B cell (primary cell): ENCODE measurements at regions not wholly inside any gene's neighbourhood (a gene's known extent, or its start where the extent isn't known, plus 50 kb on each side); places are given as distances from the start of the nearest gene placed in this dataset.

ENCODE experiments used
- ATAC-seq: fragments of 200-7000 bp; cut with Tn5 transposase; one replicate; pipeline ENCODE4 v1.10.0; 2021; ENCODE audit warnings: low read depth, mild to moderate bottlenecking, moderate number of reproducible peaks, moderate library complexity
- CTCF ChIA-PET: fragments of 350-600 bp; sonication (Branson Sonifier 250); formaldehyde crosslinking; loops from one replicate; lab custom pipeline; 2021; ENCODE audit warnings: antibody characterized with exemption, inconsistent platforms; lab: Charles Lee
- POLR2A ChIA-PET: fragments of 350-600 bp; sonication (Branson Sonifier 250); formaldehyde crosslinking; loops from one replicate; lab custom pipeline; 2021; ENCODE audit warnings: antibody characterized with exemption; lab: Charles Lee
- DNase-seq: peaks from one replicate; pipeline ENCODE4 v3.0.0; 2013
- H2AFZ ChIP-seq: 2 replicates; pipeline ENCODE4 v1.6.1; 2012; ENCODE audit warnings: mild to moderate bottlenecking, low read depth, low read length; ENCODE audit not compliant: insufficient read depth, poor library complexity, severe bottlenecking
- H3K27ac ChIP-seq, 2 donors: 1 replicate in 1 of 2; 2 replicates in 1 of 2; pipeline ENCODE4 v1.5.1; 2012 to 2013; ENCODE audit warnings: low read length in 2 of 2, mild to moderate bottlenecking in 2 of 2, moderate library complexity in 1 of 2
- H3K27me3 ChIP-seq, 4 experiments: fragments of 200-600 bp in 1 of 4; sonication (generic) in 1 of 4; replicated peaks in 1 of 4; 1 replicate in 2 of 4; 2 replicates in 2 of 4; pipeline versions ENCODE4 v1.6.1 to v1.7.0; 2013 to 2016; ENCODE audit warnings: low read length in 3 of 4, mild to moderate bottlenecking in 2 of 4, mixed read lengths in 1 of 4, moderate library complexity in 1 of 4; ENCODE audit not compliant: insufficient read depth in 4 of 4, control insufficient read depth in 3 of 4; ENCODE audit errors: control extremely low read depth in 1 of 4
- H3K36me3 ChIP-seq, 2 experiments: replicated peaks in 1 of 2; 1 replicate in 1 of 2; 2 replicates in 1 of 2; pipeline versions ENCODE4 v1.6.1 to v1.7.1; 2013; ENCODE audit warnings: low read length in 1 of 2; ENCODE audit not compliant: insufficient read depth in 2 of 2, control insufficient read depth in 1 of 2; ENCODE audit errors: control extremely low read depth in 1 of 2, extremely low read depth in 1 of 2
- H3K4me1 ChIP-seq, 2 donors: fragments of 200-600 bp in 1 of 2; sonication (generic) in 1 of 2; 1 replicate in 1 of 2; 2 replicates in 1 of 2; pipeline versions ENCODE4 v1.5.1 to v1.6.1; 2013 to 2017; ENCODE audit warnings: low read length in 2 of 2; ENCODE audit not compliant: control insufficient read depth in 2 of 2, insufficient read depth in 2 of 2
- H3K4me2 ChIP-seq: replicated peaks from 2 replicates; pipeline ENCODE3; 2012; ENCODE audit warnings: mild to moderate bottlenecking, low read depth, low read length; ENCODE audit not compliant: poor library complexity, severe bottlenecking
- H3K4me3 ChIP-seq, 5 experiments: fragments of 200-600 bp in 1 of 5; sonication (generic) in 1 of 5; 1 replicate in 3 of 5; 2 replicates in 2 of 5; pipeline versions ENCODE4 v1.5.1 to v1.7.0; 2011 to 2016; ENCODE audit warnings: low read length in 4 of 5, mild to moderate bottlenecking in 4 of 5, low read depth in 2 of 5, control low read depth in 1 of 5, moderate library complexity in 1 of 5; ENCODE audit not compliant: insufficient read depth in 1 of 5; ENCODE audit errors: control extremely low read depth in 1 of 5, extremely low read depth in 1 of 5
- H3K79me2 ChIP-seq: fragments of 200-600 bp; sonication (generic); one replicate; pipeline ENCODE4 v1.6.0; 2016; ENCODE audit warnings: low read length; ENCODE audit not compliant: control insufficient read depth, insufficient read depth
- H3K9ac ChIP-seq: fragments of 200-600 bp; sonication (generic); 2 replicates; pipeline ENCODE4 v1.6.1; 2017; ENCODE audit warnings: mild to moderate bottlenecking, low read length, moderate library complexity
- H3K9me3 ChIP-seq, 3 donors: one replicate each; pipeline versions ENCODE4 v1.6.1 to v1.7.1; 2013; ENCODE audit warnings: low read length in 2 of 3; ENCODE audit not compliant: control insufficient read depth in 2 of 3, insufficient read depth in 1 of 3; ENCODE audit errors: control extremely low read depth in 1 of 3
- H4K20me1 ChIP-seq: 2 replicates; pipeline ENCODE4 v1.6.0; 2012; ENCODE audit warnings: mild to moderate bottlenecking, low read length; ENCODE audit not compliant: insufficient read depth, control insufficient read depth, poor library complexity, severe bottlenecking
- H3K27ac Mint-ChIP-seq: one replicate; pipeline ENCODE4 v1.8.0; 2021; ENCODE audit warnings: mixed read lengths
- H3K27me3 Mint-ChIP-seq: one replicate; pipeline ENCODE4 v1.8.0; 2021; ENCODE audit warnings: mixed read lengths
- H3K4me1 Mint-ChIP-seq: one replicate; pipeline ENCODE4 v1.8.0; 2021; ENCODE audit warnings: mixed read lengths
- H3K4me3 Mint-ChIP-seq: one replicate; pipeline ENCODE4 v1.8.0; 2021; ENCODE audit warnings: mixed read lengths
- H3K9me3 Mint-ChIP-seq: one replicate; pipeline ENCODE4 v1.8.0; 2022; ENCODE audit warnings: mixed read lengths; ENCODE audit not compliant: insufficient read depth
- CTCF ChIP-seq: fragments of 200-600 bp; IDR thresholded peaks from one replicate; pipeline ENCODE4 v1.8.0; 2022; ENCODE audit warnings: antibody characterized with exemption, mild to moderate bottlenecking
- EZH2 ChIP-seq: IDR thresholded peaks from 2 replicates; pipeline ENCODE4 v1.6.1; 2012; ENCODE audit warnings: borderline replicate concordance, low read depth, mild to moderate bottlenecking, moderate library complexity, low read length; ENCODE audit not compliant: insufficient read depth, poor library complexity, severe bottlenecking
- WGBS: methylation state at CpG from one replicate; pipeline ENCODE4 v1.1.5; 2013; ENCODE audit warnings: missing lambda C conversion rate; ENCODE audit not compliant: insufficient coverage; 5-methylcytosine and 5-hydroxymethylcytosine counted together
- intact Hi-C: fragments of 100-400 bp; cut with micrococcal nuclease; formaldehyde crosslinking; loops from one replicate; pipeline ENCODE4 v1.10.0; 2022

- Mint-ChIP-seq H3K4me3 (no peak overlapping the region), H3K4me1 (no peaks in the 10 kb centered on the region), H3K9me3 (peaks cover 4% of the 10 kb centered on the region), H3K27me3 (no peaks in the 10 kb centered on the region), H3K27ac (no peak overlapping the region)
- H3K27ac ChIP-seq, result no peak overlapping the region
- no peak for TF ChIP-seq CTCF
- no peak for TF ChIP-seq EZH2
- H3K4me3 ChIP-seq, result no peak overlapping the region
- no CpG with 5 or more reads among the region's 1 CpG for WGBS
- CTCF ChIA-PET, result no interaction called here
- H3K9me3 ChIP-seq, result no peaks in the 10 kb centered on the region
- POLR2A ChIA-PET, result no interaction called here
- no peaks in the 10 kb centered on the region for H3K79me2 ChIP-seq
- H2AFZ ChIP-seq, result no peak overlapping the region
- no peaks in the 10 kb centered on the region for H4K20me1 ChIP-seq
- H3K27me3 ChIP-seq, result no peaks in the 10 kb centered on the region
- DNase-seq, result no peak
- H3K9ac ChIP-seq, result no peak overlapping the region
- no peak for ATAC-seq
- no peaks in the 10 kb centered on the region for H3K36me3 ChIP-seq
- intact Hi-C loops, result no loop called here
- H3K4me2 ChIP-seq, result no peak overlapping the region
- no peaks in the 10 kb centered on the region for H3K4me1 ChIP-seq
Observed at GRCh38 chr14:82602794-82603193, 1069.1 kb upstream of the SEL1L start.

- Histone ChIP-seq H3K4me3 (no peak overlapping the region), H3K36me3 (no peaks in the 10 kb centered on the region), H3K4me2 (no peak overlapping the region), H3K79me2 (no peaks in the 10 kb centered on the region), H3K9me3 (no peaks in the 10 kb centered on the region), H3K27me3 (no peaks in the 10 kb centered on the region), H2AFZ (no peak overlapping the region), H3K9ac (no peak overlapping the region), H3K4me1 (no peaks in the 10 kb centered on the region), H4K20me1 (no peaks in the 10 kb centered on the region), H3K27ac (no peak overlapping the region)
- Mint-ChIP-seq H3K27me3 (no peaks in the 10 kb centered on the region), H3K4me1 (no peaks in the 10 kb centered on the region), H3K27ac (no peak overlapping the region), H3K9me3 (peaks cover 4% of the 10 kb centered on the region), H3K4me3 (no peak overlapping the region)
- DNase-seq (no peak), ATAC-seq (no peak)
- ChIA-PET POLR2A (no interaction called here), CTCF (no interaction called here)
- TF ChIP-seq EZH2, result no peak
- TF ChIP-seq CTCF, result no peak
- intact Hi-C loops, result no loop called here
Observed at GRCh38 chr14:82604819-82605218, 1071.2 kb upstream of the SEL1L start.
